ENCODE measurements at regions not wholly inside any gene's neighbourhood (a gene's known extent, or its start where the extent isn't known, plus 50 kb on each side); places are given as distances from the start of the nearest gene placed in this dataset.

- Histone ChIP-seq H2AFZ (no peak overlapping the region), H3K36me3 (ENCODE audit: control insufficient read depth, insufficient read depth, low read length) (no peaks in the 10 kb centered on the region), H3K27ac (no peak overlapping the region), H3K27me3 (ENCODE audit: control insufficient read depth, insufficient read depth, low read length) (no peaks in the 10 kb centered on the region), H3K9ac (no peak overlapping the region), H3K79me2 (no peaks in the 10 kb centered on the region), H3K9me3 (ENCODE audit: control insufficient read depth, low read length) (no peaks in the 10 kb centered on the region), H3K4me2 (ENCODE audit: low read length) (no peak overlapping the region), H3K4me3 (ENCODE audit: low read depth, low read length) (no peak overlapping the region), H3K4me1 (no peaks in the 10 kb centered on the region)
- TF ChIP-seq, protein P1, sequence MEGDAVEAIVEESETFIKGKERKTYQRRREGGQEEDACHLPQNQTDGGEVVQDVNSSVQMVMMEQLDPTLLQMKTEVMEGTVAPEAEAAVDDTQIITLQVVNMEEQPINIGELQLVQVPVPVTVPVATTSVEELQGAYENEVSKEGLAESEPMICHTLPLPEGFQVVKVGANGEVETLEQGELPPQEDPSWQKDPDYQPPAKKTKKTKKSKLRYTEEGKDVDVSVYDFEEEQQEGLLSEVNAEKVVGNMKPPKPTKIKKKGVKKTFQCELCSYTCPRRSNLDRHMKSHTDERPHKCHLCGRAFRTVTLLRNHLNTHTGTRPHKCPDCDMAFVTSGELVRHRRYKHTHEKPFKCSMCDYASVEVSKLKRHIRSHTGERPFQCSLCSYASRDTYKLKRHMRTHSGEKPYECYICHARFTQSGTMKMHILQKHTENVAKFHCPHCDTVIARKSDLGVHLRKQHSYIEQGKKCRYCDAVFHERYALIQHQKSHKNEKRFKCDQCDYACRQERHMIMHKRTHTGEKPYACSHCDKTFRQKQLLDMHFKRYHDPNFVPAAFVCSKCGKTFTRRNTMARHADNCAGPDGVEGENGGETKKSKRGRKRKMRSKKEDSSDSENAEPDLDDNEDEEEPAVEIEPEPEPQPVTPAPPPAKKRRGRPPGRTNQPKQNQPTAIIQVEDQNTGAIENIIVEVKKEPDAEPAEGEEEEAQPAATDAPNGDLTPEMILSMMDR (IDR thresholded peaks at IDR 0.05) = no peak
Observed at GRCh38 chr2:142586693-142587580, 290.5 kb upstream of the KYNU start.

GRCh38 chr2:142585785-142586184, 291.7 kb upstream of the KYNU start:
- Histone ChIP-seq H3K36me3 (ENCODE audit: control insufficient read depth, insufficient read depth, low read length) (no peaks in the 10 kb centered on the region), H3K9me3 (ENCODE audit: control insufficient read depth, low read length) (no peaks in the 10 kb centered on the region), H3K27me3 (ENCODE audit: control insufficient read depth, insufficient read depth, low read length) (no peaks in the 10 kb centered on the region), H3K4me2 (ENCODE audit: low read length) (no peak overlapping the region), H3K9ac (no peak overlapping the region), H3K79me2 (no peaks in the 10 kb centered on the region), H2AFZ (no peak overlapping the region), H3K27ac (no peak overlapping the region), H3K4me3 (ENCODE audit: low read depth, low read length) (no peak overlapping the region), H3K4me1 (no peaks in the 10 kb centered on the region)
- TF ChIP-seq, protein P1 (IDR thresholded peaks at IDR 0.05) = no peak

GRCh38 chr2:142582317-142582716, 295.1 kb upstream of the KYNU start:
- H3K9ac ChIP-seq = no peak overlapping the region
- H3K27ac ChIP-seq = no peak overlapping the region
- H3K4me3 ChIP-seq (ENCODE audit: low read depth, low read length) = no peak overlapping the region
- no peaks in the 10 kb centered on the region for H3K27me3 ChIP-seq (ENCODE audit: control insufficient read depth, insufficient read depth, low read length)
- no peak overlapping the region for H3K4me2 ChIP-seq (ENCODE audit: low read length)
- H3K36me3 ChIP-seq (ENCODE audit: control insufficient read depth, insufficient read depth, low read length) = no peaks in the 10 kb centered on the region
- no peaks in the 10 kb centered on the region for H3K4me1 ChIP-seq
- H2AFZ ChIP-seq = no peak overlapping the region
- no peaks in the 10 kb centered on the region for H3K9me3 ChIP-seq (ENCODE audit: control insufficient read depth, low read length)
- TF ChIP-seq, protein P1 (IDR thresholded peaks at IDR 0.05) = no peak
- H3K79me2 ChIP-seq = no peaks in the 10 kb centered on the region

DNA sequence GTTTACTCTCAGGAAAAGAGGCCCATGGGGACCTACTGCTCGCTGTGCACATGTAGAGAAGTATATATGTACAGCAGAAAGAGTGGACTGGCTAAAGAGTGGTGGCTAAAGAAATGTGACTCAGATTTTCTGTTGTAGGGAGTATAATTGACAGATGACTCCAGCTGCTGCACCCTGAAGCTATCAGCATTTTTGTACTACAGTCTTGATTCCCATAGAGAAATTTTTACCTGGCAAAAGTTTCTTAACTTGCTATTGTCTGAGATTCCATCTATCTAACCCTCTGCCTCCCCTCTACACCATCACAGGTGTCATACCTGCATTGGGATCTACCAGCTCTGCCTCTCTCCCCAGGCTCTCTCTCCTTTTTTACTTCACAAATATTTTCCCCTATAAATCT, 296.0 kb upstream of the KYNU start:
- Histone ChIP-seq H3K4me1 (no peaks in the 10 kb centered on the region), H2AFZ (no peak overlapping the region), H3K36me3 (ENCODE audit: control insufficient read depth, insufficient read depth, low read length) (no peaks in the 10 kb centered on the region), H3K27ac (no peak overlapping the region), H3K9me3 (ENCODE audit: control insufficient read depth, low read length) (no peaks in the 10 kb centered on the region), H3K4me2 (ENCODE audit: low read length) (no peak overlapping the region), H3K79me2 (no peaks in the 10 kb centered on the region), H3K27me3 (ENCODE audit: control insufficient read depth, insufficient read depth, low read length) (no peaks in the 10 kb centered on the region), H3K9ac (no peak overlapping the region), H3K4me3 (ENCODE audit: low read depth, low read length) (no peak overlapping the region)
- TF ChIP-seq, protein P1 (IDR thresholded peaks at IDR 0.05) = no peak

DNA sequence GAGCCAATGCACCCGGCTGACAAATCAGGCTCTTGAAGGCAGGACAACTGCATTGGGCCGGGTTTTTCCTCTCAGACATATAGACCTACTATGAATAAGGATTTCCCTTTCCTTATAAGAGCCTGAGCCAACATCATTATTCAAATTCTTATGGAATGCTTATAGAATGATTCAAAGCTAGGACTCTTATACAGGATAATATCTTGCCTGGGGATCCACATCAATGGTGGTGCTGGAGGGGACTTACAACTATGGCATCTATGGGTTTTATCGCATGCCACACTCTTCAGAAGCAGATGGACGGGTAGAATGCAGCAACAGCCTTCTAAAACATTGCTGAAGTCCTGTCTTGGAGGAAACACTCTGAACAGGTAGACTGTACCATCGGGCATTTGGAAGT, 296.8 kb upstream of the KYNU start:
- H3K79me2 ChIP-seq = no peaks in the 10 kb centered on the region
- TF ChIP-seq, protein P1 (IDR thresholded peaks at IDR 0.05) = no peak

More for the DNA sequence above, 296.8 kb upstream of the KYNU start:
- no peak overlapping the region for H3K9ac ChIP-seq
- no peaks in the 10 kb centered on the region for H3K9me3 ChIP-seq (ENCODE audit: control insufficient read depth, low read length)
- no peak overlapping the region for H3K4me2 ChIP-seq (ENCODE audit: low read length)
- H3K27ac ChIP-seq = no peak overlapping the region
- no peaks in the 10 kb centered on the region for H3K4me1 ChIP-seq
- H3K27me3 ChIP-seq (ENCODE audit: control insufficient read depth, insufficient read depth, low read length) = no peaks in the 10 kb centered on the region
- no peak overlapping the region for H3K4me3 ChIP-seq (ENCODE audit: low read depth, low read length)
- H3K36me3 ChIP-seq (ENCODE audit: control insufficient read depth, insufficient read depth, low read length) = no peaks in the 10 kb centered on the region
- H2AFZ ChIP-seq = no peak overlapping the region
